GM13976 (cell line): ENCODE measurements at regions not wholly inside any gene's neighbourhood (a gene's known extent, or its start where the extent isn't known, plus 50 kb on each side); places are given as distances from the start of the nearest gene placed in this dataset.

ENCODE experiments used
- DNase-seq: peaks from one replicate; pipeline ENCODE4 v3.0.0; 2012; ENCODE audit warnings: low spot score
- CTCF ChIP-seq: IDR thresholded peaks from 2 replicates; pipeline ENCODE4 v1.5.1; 2012; ENCODE audit warnings: borderline replicate concordance, mild to moderate bottlenecking; ENCODE audit not compliant: insufficient read depth; ENCODE audit errors: extremely low read depth, missing control alignments, control extremely low read depth
- in situ Hi-C: fragments of 300-500 bp; cut with MboI; formaldehyde crosslinking; loops from one replicate; pipeline ENCODE4 v1.12.0; 2022; ENCODE audit warnings: low sequenced_read_pairs, mixed read lengths, inconsistent platforms; ENCODE audit not compliant: unreplicated experiment

GRCh38 chr11:127055236-127055635 lies 54.7 kb upstream of the KIRREL3 start:
- in situ Hi-C loops: no loop called here
- TF ChIP-seq CTCF: no peak
- DNase-seq: no peak

GRCh38 chr11:127054153-127054552 lies 53.6 kb upstream of the KIRREL3 start:
- no peak for TF ChIP-seq CTCF
- in situ Hi-C loops: no loop called here
- DNase-seq: no peak

GRCh38 chr11:127052404-127052803 lies 51.8 kb upstream of the KIRREL3 start:
- in situ Hi-C loops: no loop called here
- no peak for TF ChIP-seq CTCF
- DNase-seq: no peak
